ENCODE measurements at regions not wholly inside any gene's neighbourhood (a gene's known extent, or its start where the extent isn't known, plus 50 kb on each side); places are given as distances from the start of the nearest gene placed in this dataset.

GRCh38 chr21:24418671-24419070 is 1188.6 kb downstream of the MRPL39 start:
- H2BK20ac ChIP-seq (ENCODE audit: low read depth, low read length) = no peak overlapping the region
- BruUV-seq (replicated peaks) = no TSS peak
- no peaks in the 10 kb centered on the region for H3K27me3 ChIP-seq (ENCODE audit: control insufficient read depth, insufficient read depth, low read length)
- no peak overlapping the region for H2BK15ac ChIP-seq (ENCODE audit: low read depth, low read length)
- DNase-seq = no peak
- H3K36me3 ChIP-seq (ENCODE audit: control insufficient read depth, insufficient read depth, low read length) = no peaks in the 10 kb centered on the region
- H3K79me1 ChIP-seq (ENCODE audit: low read depth in 1 of 2, low read length in 2 of 2) = no peaks in the 10 kb centered on the region
- H3K4me1 ChIP-seq (ENCODE audit: control insufficient read depth, insufficient read depth, low read length) = no peaks in the 10 kb centered on the region
- no peaks in the 10 kb centered on the region for H3K9me1 ChIP-seq (ENCODE audit: insufficient read depth, low read length)
- no peak overlapping the region for H3K4me2 ChIP-seq (ENCODE audit: low read depth, low read length)
- H2BK5ac ChIP-seq (ENCODE audit: low read depth, low read length, poor library complexity, severe bottlenecking) = no peak overlapping the region
- in situ Hi-C loops (cut with MboI; ENCODE audit: low sequenced_read_pairs) (no loop called here), intact Hi-C loops (cut with micrococcal nuclease) (no loop called here), dilution Hi-C loops (cut with HindIII; ENCODE audit: low sequenced_read_pairs, unreplicated experiment) (no loop called here)
- H3K9me3 ChIP-seq (ENCODE audit: control insufficient read depth, insufficient read depth, low read length) = peaks cover 7% of the 10 kb centered on the region; the same call in 1 of the 2 replicates
- H4K91ac ChIP-seq (ENCODE audit: insufficient read depth, low read depth, low read length) = no peak overlapping the region
- no peak overlapping the region for H3K27ac ChIP-seq (ENCODE audit: insufficient read depth, low read length)
- ATAC-seq (ENCODE audit: low read depth) = no peak
- no peak overlapping the region for H2AFZ ChIP-seq (replicated peaks; ENCODE audit: low read length, poor library complexity)
- H3K14ac ChIP-seq (replicated peaks; ENCODE audit: low read depth, low read length) = no peak overlapping the region
- no peaks in the 10 kb centered on the region for H4K20me1 ChIP-seq (ENCODE audit: insufficient read depth, low read length)
- no peak overlapping the region for H4K5ac ChIP-seq (ENCODE audit: low read depth, low read length)
- CTCF ChIA-PET = no interaction called here
- H2BK120ac ChIP-seq (ENCODE audit: low read depth, low read length) = no peak overlapping the region
- no peak overlapping the region for H2AK9ac ChIP-seq (replicated peaks; ENCODE audit: low read depth, low read length, poor library complexity)
- no peak overlapping the region for H3K56ac ChIP-seq (ENCODE audit: extremely low read depth, insufficient read depth, low read length)
- no peak overlapping the region for H3K18ac ChIP-seq (ENCODE audit: low read depth, low read length)
- POLR2A ChIA-PET (ENCODE audit: unreplicated experiment) = no interaction called here
- TF ChIP-seq RCOR1 (IDR thresholded peaks at IDR 0.05; ENCODE audit: insufficient replicate concordance, low read length) (no peak), POLR2A (IDR thresholded peaks at IDR 0.05; ENCODE audit: low read depth, low read length) (no peak), MAZ (IDR thresholded peaks at IDR 0.05; ENCODE audit: borderline replicate concordance, low read depth, low read length) (no peak), CHD1 (IDR thresholded peaks at IDR 0.05; ENCODE audit: low read depth, low read length) (no peak), RAD21 (IDR thresholded peaks at IDR 0.05; ENCODE audit: low read length) (no peak), FOS (IDR thresholded peaks at IDR 0.05; ENCODE audit: low read depth, low read length) (no peak), BHLHE40 (IDR thresholded peaks at IDR 0.05; ENCODE audit: low read depth, low read length) (no peak), NFE2L2 (IDR thresholded peaks at IDR 0.05; ENCODE audit: low read depth, low read length) (no peak), CTCF (conservative IDR thresholded peaks at IDR 0.05; ENCODE audit: low read depth, low read length) (no peak), MXI1 (IDR thresholded peaks at IDR 0.05; ENCODE audit: borderline replicate concordance, low read depth, low read length) (no peak)
- no peak overlapping the region for H2AK5ac ChIP-seq (ENCODE audit: low read depth, low read length)
- H3K4ac ChIP-seq (ENCODE audit: low read depth, low read length) = no peak overlapping the region
- no peak overlapping the region for H3K23ac ChIP-seq (ENCODE audit: low read depth, low read length)
- no peak overlapping the region for H3K9ac ChIP-seq (ENCODE audit: low read depth, low read length)
- H4K8ac ChIP-seq (ENCODE audit: low read depth in 2 of 2, low read length in 2 of 2) = no peak overlapping the region
- H3K4me3 ChIP-seq (ENCODE audit: insufficient read depth, low read depth, low read length) = no peak overlapping the region

Measured in IMR-90 (cell line).